ENCODE measurements at regions not wholly inside any gene's neighbourhood (a gene's known extent, or its start where the extent isn't known, plus 50 kb on each side); places are given as distances from the start of the nearest gene placed in this dataset.

DNA sequence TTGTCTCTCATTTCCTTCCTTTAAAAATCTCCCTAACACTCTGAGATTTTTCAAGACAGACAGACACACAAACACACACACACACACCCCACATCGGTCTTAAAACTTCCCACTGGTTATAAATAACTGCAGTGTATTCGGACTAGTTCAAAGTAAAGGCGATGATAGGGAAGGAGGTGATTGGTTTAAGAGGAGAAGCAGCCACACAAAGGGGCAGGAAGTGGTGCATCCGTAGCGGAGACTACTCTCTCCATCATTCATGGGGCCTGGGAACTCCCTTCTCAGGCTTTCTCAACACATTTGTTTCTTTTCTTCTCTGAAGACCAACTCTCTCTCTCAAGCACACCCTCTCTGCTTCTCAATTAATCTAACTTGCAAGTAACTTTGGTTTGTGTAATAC, 149.1 kb upstream of the DPP10 start:
- TF ChIP-seq CTCF (IDR thresholded peaks at IDR 0.05) (no peak), POLR2A (IDR thresholded peaks at IDR 0.05) (no peak)

Data from body of pancreas (tissue), 4 donors.